GM10248 (cell line): ENCODE measurements at regions not wholly inside any gene's neighbourhood (a gene's known extent, or its start where the extent isn't known, plus 50 kb on each side); places are given as distances from the start of the nearest gene placed in this dataset.

Experiments
- CTCF ChIA-PET: fragments of 300-600 bp; sonication (Branson Sonifier 250); formaldehyde crosslinking; extraction: SDS; loops from one replicate; lab custom pipeline; 2021; ENCODE audit warnings: antibody characterized with exemption; lab: Yijun Ruan, JAX
- POLR2A ChIA-PET: fragments of 350-650 bp; sonication (Branson Sonifier 250); formaldehyde crosslinking; extraction: SDS; loops from one replicate; lab custom pipeline; 2020; ENCODE audit warnings: antibody characterized with exemption; lab: Yijun Ruan, JAX
- DNase-seq: peaks from one replicate; pipeline ENCODE4 v3.0.0; 2012; ENCODE audit errors: extremely low spot score
- CTCF ChIP-seq: IDR thresholded peaks from 2 replicates; pipeline ENCODE4 v1.5.1; 2012; ENCODE audit warnings: mild to moderate bottlenecking, low read depth; ENCODE audit errors: extremely low read depth, missing control alignments, control extremely low read depth

GRCh38 chr6:965343-965742 lies 272.4 kb upstream of the EXOC2 start:
- ChIA-PET POLR2A (no interaction called here), CTCF (interaction anchor here (1.6 kb wide), 1 partner anchor 372 kb away, joined by 3 read pairs; no protein-coding TSS in a partner anchor)
- no peak for DNase-seq
- TF ChIP-seq CTCF = no peak

- no peak for DNase-seq
- CTCF ChIA-PET = no interaction called here
- TF ChIP-seq CTCF = no peak
- POLR2A ChIA-PET = no interaction called here
Measured at GRCh38 chr6:963456-963855, 270.5 kb upstream of the EXOC2 start.

GRCh38 chr6:961407-961960 lies 268.5 kb upstream of the EXOC2 start:
- POLR2A ChIA-PET = no interaction called here
- no peak for DNase-seq
- no peak for TF ChIP-seq CTCF
- CTCF ChIA-PET = no interaction called here

- no peak for TF ChIP-seq CTCF
- CTCF ChIA-PET = interaction anchor here (1.0 kb wide), 1 partner anchor 9 kb away, joined by 3 read pairs; no protein-coding TSS in a partner anchor
- POLR2A ChIA-PET = no interaction called here
- DNase-seq = no peak
Measured at GRCh38 chr6:960356-960755, 267.4 kb upstream of the EXOC2 start.

- DNase-seq = no peak
- no peak for TF ChIP-seq CTCF
- CTCF ChIA-PET = interaction anchor here (0.7 to 1.0 kb wide), 2 partner anchors 10 to 14 kb away, joined by 3 read pairs; no protein-coding TSS in a partner anchor
- POLR2A ChIA-PET = no interaction called here
Measured at GRCh38 chr6:958488-958887, 265.5 kb upstream of the EXOC2 start.

GRCh38 chr6:951399-952181 lies 258.7 kb upstream of the EXOC2 start:
- POLR2A ChIA-PET = no interaction called here
- TF ChIP-seq CTCF = no peak
- CTCF ChIA-PET = no interaction called here
- DNase-seq = no peak
